NOMO-1 treated with dmso at 0.1 percent for 144 hours (cell line): ENCODE measurements at regions not wholly inside any gene's neighbourhood (a gene's known extent, or its start where the extent isn't known, plus 50 kb on each side); places are given as distances from the start of the nearest gene placed in this dataset.
"Not testable (repeated sequence)": the region's sequence is repeated elsewhere in the genome, so short reads cannot be mapped to it uniquely, and the experiment has no call there.

Source experiments
- DNase-seq: peaks from one replicate; lab custom pipeline; 2025; ENCODE audit not compliant: unreplicated experiment; lab: John Stamatoyannopoulos, UW

DNA sequence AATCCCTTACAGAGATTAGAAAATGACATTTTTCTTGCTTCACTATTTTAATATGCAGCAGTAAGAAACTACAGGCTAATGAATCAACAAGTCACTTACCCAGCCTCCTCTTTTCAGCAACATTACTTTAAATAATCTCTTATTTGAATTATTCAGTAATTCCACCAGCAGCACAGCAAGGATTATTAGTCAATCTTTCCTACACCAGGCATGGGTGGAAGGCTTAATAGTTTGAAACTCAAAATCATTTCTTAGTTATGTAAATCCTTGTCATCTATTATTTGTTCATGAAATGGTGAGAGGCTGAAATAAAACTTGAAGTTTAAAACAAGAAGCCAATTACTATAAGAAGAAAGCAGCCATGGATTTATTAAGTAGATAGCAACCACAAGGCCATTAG lies 530.5 kb downstream of the KCNA4 start:
- DNase-seq, result no peak

DNA sequence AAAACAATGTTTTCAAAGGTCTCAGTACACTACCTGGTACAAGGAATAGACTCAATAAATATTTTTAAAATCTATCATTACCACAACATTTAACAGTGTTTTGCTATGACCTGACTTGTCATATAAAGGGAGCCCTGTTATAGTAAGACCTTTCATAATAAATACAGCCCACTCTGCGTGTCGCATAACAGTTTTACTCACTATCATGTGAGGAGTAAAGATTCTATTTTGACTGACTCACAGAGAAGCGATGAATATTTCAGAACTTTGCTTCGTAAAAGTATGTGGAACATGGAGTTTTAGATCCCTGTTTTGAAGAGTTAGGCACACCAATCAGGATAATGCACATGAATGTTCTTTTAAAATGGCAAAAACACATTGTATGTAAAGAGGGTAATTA lies 531.2 kb downstream of the KCNA4 start:
- DNase-seq, result no peak

DNA sequence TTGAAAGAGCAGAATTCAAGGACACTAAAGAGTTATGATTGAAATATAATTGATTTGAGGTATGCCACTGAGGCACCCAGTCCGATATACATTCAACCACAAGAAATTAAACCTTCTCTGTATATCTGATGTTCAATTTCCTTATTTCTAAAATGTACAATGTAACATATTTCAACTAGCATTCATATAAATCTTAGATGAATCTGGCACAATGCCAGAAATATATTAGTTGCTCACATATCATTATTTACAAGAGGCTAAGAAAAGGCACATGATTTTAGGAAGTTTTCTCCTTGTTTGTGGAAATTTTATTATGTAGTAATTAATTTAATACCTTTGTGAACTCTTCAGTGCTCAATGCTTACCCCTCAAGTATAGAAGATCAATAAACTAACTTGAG lies 532.3 kb downstream of the KCNA4 start:
- no peak for DNase-seq

DNA sequence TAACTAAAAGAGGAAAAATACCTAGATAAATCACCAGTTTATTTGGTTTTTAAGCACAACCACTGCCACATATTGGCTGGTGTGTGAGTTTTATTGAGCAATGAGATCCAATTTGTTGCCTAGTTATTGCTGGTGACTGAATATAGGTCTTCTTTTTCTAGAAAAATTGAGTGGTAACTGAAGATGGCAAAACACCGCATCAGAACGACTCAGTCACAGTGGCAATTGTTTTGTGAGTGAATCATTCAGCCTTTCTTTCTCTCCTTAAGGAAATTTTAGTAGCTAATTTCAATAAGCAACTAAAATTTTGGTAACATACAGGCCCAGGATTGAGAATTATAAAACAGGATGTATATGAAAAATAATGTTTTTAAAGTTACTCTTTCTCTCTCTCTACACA lies 533.0 kb downstream of the KCNA4 start:
- no peak for DNase-seq

DNA sequence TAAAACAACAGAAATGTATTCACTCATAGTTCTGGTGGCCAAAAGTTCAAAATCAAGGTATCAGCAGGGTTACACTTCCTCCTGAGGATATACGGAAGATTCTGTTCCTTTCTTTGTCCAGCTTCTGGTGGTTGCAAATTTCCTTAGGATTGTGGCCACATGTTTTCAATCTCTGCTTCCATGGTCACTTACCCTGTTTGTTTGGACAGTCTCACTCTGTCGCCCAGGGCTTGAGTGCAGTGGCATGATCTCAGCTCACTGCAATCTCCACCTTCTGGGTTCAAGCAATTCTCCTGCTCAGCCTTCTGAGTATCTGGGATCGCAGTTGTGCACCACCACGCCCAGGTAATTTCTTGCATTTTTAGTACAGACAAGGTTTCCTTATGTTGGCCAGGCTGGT lies 534.3 kb downstream of the KCNA4 start:
- DNase-seq, result no peak

DNA sequence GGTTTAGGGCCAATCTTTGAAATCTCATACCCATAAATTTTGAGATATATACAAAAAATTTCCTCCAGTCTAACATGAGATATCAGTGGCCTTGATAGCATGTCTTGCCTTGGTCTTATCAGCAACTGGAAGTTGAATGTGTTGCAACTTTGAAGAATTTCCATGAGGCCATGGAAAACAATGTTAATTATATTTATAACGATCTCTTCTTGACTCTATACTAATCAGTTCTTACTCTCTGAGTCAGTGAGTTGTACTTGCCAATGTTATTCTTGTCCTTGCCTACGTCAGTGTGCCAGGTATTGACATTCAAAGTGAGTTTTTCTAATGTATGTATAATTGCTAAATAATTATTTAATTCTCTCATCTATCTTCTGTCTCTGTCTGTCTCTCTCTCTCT lies 535.1 kb downstream of the KCNA4 start:
- DNase-seq, result no peak

DNA sequence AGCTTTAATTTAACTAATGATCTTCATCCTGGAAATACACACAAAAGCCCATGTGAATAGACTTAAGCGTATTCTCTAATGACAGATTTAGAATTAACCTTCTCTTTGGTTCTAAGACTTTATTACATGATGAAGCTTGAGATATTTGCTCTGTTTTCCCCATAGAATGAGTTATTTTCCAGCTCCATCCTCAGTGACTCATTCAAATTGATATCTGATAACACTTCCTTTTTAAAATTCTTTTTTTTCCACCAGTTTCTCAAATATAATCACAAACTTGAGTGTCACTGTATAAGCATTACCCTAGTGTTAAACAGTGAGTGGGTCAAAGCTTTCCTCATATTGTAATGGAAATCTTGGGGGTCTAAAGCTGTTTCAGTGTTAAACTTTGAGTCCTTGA lies 535.8 kb downstream of the KCNA4 start:
- no peak for DNase-seq

DNA sequence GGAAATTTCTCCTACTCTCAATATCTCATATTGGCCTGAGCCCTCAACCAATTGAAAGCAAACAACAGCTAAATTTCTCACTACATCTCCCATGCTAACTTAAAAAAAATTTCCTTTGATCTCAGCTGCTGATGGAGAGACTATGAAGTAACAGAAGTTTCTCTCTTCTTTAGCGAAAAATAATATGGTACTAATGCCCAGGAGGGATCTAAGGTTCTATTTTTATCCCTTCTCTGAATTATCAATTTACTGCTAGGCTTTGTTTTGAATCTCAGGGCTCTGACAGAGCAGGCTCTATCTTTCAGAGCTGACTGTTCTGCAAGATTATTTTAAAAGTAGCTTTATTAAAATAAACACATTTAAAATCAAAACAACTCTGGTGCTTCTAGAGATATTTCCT lies 558.6 kb downstream of the KCNA4 start:
- DNase-seq, result no peak

DNA sequence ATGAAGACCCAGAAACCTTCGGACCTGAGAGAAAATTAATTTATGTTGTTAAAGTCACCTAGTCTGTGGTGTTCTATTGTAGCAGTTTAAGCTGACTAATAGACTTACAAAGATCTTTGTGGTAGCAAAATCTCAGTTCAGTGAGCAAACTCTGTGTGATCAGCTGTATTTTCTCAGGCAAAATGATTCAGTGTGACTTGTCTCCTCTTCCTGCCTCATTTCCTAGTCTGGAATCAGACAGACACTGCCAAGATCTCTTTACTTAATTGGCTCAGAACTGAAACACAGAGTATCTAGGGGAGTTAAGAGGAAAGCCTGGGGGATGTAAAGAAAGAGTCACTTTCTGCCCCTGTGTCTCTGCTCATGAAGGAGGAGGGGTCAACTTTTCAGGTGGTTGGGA lies 564.7 kb downstream of the KCNA4 start:
- DNase-seq, result no peak

DNA sequence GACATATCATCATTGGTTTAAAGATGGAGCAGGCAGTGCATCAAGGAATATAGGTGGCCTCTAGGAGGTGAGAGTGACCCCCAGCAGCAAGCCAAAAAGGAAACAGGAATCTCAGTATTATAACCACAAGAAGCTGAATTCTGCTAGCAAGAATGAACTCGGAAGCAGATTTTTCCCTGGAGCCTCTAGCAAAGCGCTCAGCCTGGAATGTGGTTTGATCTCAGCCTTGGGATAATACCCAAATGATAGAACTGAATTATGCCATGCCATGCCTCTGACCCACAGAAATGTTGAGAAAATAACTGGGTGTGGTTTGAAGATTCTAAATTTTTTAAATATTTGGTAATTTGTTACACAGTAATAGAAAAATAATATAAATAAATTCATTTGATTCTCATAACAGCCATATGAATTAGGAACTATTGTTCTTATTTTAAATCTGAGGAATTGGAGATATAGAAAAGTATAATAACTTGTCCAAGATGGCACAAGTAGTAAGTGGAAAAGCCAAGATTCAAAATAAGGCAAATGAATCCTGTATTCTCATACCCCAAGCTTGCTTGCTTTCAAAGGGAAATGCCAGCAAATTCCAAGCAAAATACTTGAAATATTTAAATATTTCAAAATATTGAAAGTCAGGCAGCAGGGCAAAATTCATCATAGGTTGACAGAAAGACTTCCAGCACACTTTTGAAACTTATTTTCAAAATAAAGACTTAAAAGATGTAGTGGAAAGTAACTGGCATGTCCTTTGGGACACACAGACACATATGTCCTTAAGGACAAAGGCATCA lies 567.4 kb downstream of the KCNA4 start:
- DNase-seq, result no peak

DNA sequence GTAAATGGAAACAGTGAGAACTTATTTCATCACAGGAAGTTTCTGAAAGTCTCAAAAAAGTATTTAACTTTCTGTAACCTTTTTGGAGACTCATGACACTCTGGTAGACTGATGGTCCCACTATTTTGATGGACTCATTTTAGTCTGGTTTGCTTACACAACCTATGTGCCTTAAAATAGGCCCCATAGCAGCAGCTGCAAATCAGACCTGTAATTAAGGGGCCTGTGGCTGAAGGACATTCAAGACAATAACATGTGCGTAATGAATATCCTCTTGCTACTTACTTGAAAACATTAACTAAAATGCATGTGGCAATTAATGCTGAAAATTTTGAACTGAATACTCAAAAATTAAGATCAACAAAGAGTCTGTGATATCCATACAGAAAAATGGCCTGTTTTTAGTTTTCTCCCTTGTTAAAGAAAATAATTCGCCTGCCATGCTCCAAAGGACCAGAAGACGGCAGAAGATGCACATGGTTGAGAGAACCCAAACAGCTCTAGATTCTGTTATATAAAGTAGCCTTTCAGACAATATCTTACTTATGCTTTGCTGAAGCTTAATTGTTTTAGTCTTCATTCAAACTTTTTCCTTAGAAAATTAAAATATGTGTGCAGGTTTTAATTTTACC lies 568.5 kb downstream of the KCNA4 start:
- DNase-seq, result peak; percentile 10

DNA sequence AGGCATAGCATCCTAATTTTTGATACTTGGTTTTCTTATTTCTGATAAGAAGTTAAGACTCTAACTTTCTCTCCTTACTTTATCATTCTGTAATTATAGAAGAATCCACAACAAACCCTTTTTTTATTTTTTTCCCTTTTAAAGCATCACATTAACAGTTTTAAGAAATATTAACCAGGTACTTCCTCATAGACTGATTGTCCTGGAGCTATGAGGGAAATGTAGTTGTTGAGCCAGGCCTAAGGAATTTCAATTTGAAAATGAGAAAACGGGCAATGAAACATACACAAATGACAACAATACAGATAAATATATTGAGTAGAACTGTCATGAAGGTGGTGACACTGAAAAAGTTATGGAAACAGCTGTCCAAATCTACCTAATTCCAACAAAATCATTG lies 569.0 kb downstream of the KCNA4 start:
- no peak for DNase-seq

DNA sequence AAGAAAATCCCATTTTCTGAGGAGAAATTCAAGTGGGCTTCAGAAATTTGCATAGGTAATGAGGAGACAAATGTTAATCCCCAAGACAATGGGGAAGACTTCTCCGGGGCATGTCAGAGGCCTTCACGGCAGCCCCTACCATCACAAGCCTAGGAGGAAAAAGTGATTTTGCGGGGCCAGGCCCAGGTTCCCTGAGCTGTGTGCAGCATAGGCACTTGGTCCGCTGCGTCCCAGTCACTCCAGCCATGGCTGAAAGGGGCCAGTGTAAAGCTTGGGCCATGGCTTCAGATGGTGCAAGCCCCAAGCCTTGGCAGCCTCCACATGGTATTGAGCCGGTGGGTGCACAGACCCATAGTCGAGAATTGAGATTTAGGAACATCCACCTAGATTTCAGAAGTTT lies 570.7 kb downstream of the KCNA4 start:
- DNase-seq, result no peak

DNA sequence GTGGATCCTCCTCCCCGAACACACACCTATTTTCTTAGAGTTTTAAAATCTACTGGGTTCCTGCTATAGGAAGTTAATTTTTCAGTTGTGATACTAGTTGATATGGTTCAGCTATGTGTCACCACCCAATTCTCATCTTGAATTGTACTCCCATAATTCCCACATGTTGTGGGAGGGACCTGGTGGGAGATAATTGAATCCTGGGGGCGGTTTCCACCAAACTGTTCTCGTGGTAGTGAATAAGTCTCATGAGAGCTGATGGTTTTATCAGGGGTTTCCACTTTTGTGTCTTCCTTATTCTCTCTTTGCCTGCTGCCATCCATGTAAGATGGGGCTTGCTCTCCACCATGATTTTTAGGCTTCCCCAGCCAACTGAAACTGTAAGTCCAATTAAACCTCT lies 571.6 kb downstream of the KCNA4 start:
- not testable (repeated sequence) for DNase-seq

DNA sequence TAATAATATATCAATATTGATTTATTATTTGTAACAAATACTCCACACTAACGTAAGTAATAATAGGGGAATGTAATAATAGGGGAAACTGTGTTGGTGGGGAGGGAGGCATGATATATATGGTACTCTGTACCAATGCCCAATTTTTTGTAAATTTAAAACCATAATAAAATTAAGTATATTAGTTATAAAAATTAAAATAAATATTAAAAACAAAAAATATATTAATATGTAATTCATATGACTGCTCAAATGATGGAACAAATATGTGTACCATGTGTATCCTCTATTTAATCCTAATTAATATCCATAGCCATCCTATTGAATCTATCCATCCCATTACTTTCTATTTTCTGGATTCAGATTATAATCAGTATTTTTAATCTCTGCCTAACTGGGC lies 578.0 kb downstream of the KCNA4 start:
- DNase-seq, result no peak

DNA sequence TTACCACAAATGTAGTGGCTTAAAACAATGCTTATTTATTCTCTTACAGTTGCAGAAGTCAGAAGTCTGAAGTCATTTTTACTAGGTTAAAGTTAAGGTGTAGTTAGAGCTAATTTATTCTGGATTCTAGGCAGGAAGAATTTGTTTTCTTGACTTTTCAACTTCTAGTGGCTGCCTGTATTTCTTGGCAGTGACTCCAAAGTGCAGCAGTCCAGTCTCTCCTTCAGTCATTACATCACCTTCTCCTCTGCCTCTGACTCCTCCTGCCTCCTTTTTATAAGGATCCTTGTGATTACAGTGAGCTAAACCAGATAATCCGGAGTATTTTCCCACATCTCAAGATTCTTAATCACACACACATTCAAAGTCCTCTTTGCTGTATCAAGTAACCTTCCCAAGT lies 581.4 kb downstream of the KCNA4 start:
- no peak for DNase-seq

DNA sequence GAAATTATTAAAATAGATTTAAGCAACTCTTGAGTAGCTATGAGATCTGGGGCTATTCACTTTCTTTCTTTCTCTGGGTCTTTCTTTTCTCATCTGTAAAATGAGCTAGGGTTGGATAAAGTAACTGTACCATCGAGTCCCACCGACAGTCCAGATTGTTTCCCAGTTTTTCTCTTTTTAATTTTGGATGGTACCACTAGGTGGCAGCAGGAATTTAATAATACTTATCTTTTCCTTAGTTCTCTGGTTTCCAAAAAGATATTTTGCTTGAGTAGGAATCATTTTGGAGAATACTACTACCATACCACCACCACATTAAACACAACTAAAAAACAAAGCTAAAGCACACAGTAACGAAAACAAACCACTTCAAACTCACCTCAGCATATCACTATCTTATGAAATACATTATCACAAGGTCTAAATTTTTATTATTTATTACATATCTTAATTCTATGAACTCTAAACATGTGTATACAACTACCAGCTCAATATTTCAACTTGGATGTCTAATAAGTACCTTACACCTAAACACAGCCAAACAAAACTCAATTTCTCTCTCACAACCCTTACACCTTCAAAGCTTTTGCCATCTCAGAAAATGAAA lies 584.0 kb downstream of the KCNA4 start:
- DNase-seq, result no peak

DNA sequence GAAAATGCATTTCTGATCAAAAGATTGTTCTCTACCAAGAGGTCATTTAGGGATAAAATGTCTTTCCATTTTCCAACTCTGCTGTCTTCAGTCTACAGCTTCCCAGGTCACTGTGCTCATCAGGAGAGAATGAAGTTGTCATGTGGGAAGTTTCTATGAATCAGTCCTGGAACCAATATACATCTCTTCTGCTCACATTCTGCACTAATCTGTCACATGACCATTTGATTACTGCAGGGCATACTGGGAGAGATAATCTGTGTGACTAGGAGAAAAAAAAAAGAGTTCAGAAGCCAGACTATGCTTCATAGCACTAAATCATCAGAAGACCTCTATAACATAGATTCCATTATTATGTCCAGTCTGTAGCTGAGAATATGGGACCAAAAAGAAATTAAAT lies 611.5 kb downstream of the KCNA4 start:
- no peak for DNase-seq

DNA sequence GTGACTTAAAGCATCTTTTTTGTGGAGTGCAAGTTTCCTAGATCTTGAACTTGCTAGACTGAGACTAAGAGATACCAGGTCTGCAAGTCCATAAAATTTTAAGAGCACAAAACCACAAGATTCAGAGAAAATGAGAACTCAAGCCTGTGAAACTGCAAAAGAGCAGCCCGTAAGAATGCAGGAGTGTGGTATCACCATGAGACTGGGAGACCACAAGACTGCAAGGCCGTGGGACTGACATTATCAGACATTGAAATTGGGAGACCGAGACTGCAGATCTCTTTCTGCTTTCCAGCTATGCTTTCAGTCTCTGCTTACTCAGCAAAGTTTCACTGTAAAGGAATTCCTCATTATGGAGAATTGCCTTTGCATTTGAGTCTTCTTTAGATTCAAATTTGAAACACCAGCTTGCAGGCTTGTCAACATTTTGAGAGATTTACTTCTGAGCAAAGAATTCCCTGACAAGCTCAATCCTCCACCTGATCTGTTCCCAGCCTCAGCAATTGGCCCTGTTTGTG lies 621.2 kb downstream of the KCNA4 start:
- DNase-seq, result no peak

DNA sequence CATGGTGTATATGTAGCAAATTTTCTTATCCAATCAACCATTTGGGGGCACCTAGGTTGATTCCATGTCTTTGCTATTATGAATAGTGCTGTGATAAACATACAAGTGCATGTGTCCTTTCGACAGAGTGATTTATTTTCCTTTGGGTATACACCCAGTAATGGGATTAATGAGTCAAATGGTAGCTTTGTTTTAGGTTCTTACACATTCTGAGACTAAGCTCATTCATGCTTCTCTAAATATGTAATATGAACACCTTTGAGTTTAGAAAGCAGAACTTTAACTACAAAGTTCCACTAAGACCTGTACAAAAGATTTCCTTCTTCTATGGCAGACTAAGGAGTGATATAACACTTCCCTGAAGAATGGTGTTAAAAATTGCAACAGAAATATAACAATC lies 627.0 kb downstream of the KCNA4 start:
- no peak for DNase-seq

DNA sequence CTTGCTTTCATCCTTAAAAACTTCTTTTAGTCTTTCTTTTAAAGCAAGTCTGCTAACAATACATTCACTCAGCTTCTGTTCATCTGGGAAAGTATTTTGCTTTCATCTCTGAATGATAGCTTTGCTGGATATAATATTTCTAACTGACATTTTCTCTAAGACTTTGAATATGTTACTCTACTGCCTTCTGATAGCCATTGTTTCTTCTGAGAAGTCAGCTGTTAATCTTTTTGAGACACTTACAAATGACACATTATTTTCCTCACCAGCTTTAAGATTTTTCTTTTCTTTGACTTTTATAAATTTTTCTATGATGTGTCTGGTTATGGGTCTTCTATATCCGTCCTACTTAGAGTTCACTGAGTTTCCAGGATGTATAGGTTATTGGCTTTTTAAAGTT lies 643.1 kb downstream of the KCNA4 start:
- DNase-seq, result no peak

DNA sequence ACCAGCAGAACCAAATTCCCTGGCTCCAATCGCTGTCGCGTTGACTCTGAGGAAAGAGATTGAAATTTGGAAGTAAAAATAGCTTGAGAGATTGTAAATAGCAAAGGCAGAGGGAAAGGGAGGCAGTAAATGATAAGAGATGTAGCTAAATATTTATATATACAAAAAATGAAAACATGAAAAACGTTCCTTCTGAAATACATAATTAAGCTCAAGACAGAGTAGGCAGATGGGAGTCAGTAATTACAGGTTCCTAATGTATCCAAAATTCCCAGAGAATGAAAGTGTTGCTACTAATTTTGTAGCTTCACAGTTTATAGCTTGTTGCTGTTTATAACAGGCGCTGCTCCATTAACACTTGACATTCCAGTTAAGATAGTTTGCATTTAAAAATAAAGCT lies 648.7 kb downstream of the KCNA4 start:
- DNase-seq, result no peak
